Endothelial cell (in vitro differentiated cells): ENCODE measurements at regions not wholly inside any gene's neighbourhood (a gene's known extent, or its start where the extent isn't known, plus 50 kb on each side); places are given as distances from the start of the nearest gene placed in this dataset.

Experiments
- DNase-seq: peaks from one replicate; pipeline ENCODE4 v3.0.0; 2021; ENCODE audit warnings: low spot score
- H3K27ac Mint-ChIP-seq: one replicate; pipeline ENCODE4 v1.8.0; 2021; ENCODE audit warnings: mixed read lengths, inconsistent platforms; ENCODE audit not compliant: unreplicated experiment
- H3K27me3 Mint-ChIP-seq: one replicate; pipeline ENCODE4 v1.8.0; 2021; ENCODE audit warnings: mild to moderate bottlenecking, moderate library complexity, mixed read lengths, inconsistent platforms; ENCODE audit not compliant: unreplicated experiment
- H3K36me3 Mint-ChIP-seq: one replicate; pipeline ENCODE4 v1.8.0; 2021; ENCODE audit warnings: mild to moderate bottlenecking, low read depth, mixed read lengths, inconsistent platforms; ENCODE audit not compliant: unreplicated experiment
- H3K4me1 Mint-ChIP-seq: one replicate; pipeline ENCODE4 v1.8.0; 2021; ENCODE audit warnings: mild to moderate bottlenecking, mixed read lengths, inconsistent platforms; ENCODE audit not compliant: unreplicated experiment
- H3K4me3 Mint-ChIP-seq: one replicate; pipeline ENCODE4 v1.8.0; 2021; ENCODE audit warnings: mild to moderate bottlenecking, mixed read lengths, inconsistent platforms; ENCODE audit not compliant: unreplicated experiment
- H3K9me3 Mint-ChIP-seq: one replicate; pipeline ENCODE4 v1.8.0; 2021; ENCODE audit warnings: mixed read lengths, inconsistent platforms; ENCODE audit not compliant: unreplicated experiment
- TF ChIP-seq, protein P1 (sequence below): fragments of 200-600 bp; sonication (generic); IDR thresholded peaks from one replicate; pipeline ENCODE4 v1.5.0; 2021; ENCODE audit warnings: antibody characterized with exemption; ENCODE audit not compliant: unreplicated experiment

DNA sequence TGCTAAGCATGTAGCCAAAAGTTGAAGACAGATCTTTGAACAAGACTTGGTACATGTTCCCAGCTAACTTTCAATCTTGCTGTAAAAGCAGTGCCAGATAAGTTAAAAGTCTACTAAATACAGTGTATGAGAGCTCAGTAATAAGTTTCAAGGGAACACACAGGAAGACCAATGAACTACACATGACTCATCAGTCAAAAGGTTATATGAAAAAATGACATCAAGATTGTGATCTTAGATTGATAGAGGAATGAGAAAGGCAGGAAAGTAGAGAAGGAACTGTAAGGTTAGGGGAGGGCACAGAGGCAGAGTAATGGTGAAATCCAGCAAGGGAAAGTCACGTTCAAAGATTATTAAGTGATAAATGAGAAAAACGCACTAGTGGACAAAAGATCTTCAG, 249.9 kb upstream of the FLRT2 start:
- Mint-ChIP-seq H3K27me3 (no peaks in the 10 kb centered on the region), H3K27ac (no peak overlapping the region), H3K36me3 (no peaks in the 10 kb centered on the region), H3K4me1 (peaks cover 3% of the 10 kb centered on the region), H3K9me3 (no peaks in the 10 kb centered on the region), H3K4me3 (no peak overlapping the region)
- TF ChIP-seq, protein P1, sequence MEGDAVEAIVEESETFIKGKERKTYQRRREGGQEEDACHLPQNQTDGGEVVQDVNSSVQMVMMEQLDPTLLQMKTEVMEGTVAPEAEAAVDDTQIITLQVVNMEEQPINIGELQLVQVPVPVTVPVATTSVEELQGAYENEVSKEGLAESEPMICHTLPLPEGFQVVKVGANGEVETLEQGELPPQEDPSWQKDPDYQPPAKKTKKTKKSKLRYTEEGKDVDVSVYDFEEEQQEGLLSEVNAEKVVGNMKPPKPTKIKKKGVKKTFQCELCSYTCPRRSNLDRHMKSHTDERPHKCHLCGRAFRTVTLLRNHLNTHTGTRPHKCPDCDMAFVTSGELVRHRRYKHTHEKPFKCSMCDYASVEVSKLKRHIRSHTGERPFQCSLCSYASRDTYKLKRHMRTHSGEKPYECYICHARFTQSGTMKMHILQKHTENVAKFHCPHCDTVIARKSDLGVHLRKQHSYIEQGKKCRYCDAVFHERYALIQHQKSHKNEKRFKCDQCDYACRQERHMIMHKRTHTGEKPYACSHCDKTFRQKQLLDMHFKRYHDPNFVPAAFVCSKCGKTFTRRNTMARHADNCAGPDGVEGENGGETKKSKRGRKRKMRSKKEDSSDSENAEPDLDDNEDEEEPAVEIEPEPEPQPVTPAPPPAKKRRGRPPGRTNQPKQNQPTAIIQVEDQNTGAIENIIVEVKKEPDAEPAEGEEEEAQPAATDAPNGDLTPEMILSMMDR: no peak
- DNase-seq: no peak

DNA sequence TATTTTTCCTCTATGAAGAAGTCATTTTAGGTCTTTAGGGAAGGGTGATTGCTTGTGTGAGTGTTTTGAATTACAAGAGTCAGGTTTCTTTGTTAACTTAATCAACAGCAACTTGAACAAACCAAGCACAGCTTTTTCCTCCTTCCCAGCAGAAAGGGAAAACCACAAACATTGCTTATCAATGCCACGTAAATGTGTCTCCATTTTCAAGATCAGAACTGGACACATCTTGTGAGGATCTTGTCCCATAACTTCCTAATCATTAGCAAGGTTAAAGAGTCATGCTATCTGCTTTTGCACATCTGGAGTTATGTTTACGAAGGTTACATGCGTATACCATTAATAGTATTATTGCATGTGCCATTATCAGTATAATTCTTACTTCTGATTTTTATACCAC, 248.0 kb upstream of the FLRT2 start:
- Mint-ChIP-seq H3K4me3 (no peak overlapping the region), H3K27me3 (no peaks in the 10 kb centered on the region), H3K27ac (peak overlapping the region; percentile 11), H3K4me1 (peaks cover 3% of the 10 kb centered on the region), H3K9me3 (no peaks in the 10 kb centered on the region), H3K36me3 (no peaks in the 10 kb centered on the region)
- no peak for DNase-seq
- TF ChIP-seq, protein P1: no peak

DNA sequence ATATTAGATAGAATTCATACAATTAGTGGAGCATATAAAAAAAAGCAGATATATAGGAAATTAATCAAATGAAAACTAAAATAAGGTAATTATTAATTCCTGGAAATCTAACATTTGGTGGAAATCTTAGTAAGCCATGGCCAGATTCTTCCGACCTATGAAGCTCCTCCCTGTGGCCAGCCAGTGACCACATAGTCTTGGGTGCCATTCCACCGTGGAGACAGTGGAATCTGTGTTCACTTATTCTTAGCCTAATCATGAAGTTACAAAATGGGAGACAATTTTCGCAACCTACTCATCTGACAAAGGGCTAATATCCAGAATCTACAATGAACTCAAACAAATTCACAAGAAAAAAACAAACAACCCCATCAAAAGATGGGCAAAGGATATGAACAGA, 241.9 kb upstream of the FLRT2 start:
- Mint-ChIP-seq H3K4me1 (no peaks in the 10 kb centered on the region), H3K27ac (no peak overlapping the region), H3K36me3 (no peaks in the 10 kb centered on the region), H3K9me3 (no peaks in the 10 kb centered on the region), H3K4me3 (no peak overlapping the region), H3K27me3 (no peaks in the 10 kb centered on the region)
- TF ChIP-seq, protein P1: no peak
- no peak for DNase-seq

DNA sequence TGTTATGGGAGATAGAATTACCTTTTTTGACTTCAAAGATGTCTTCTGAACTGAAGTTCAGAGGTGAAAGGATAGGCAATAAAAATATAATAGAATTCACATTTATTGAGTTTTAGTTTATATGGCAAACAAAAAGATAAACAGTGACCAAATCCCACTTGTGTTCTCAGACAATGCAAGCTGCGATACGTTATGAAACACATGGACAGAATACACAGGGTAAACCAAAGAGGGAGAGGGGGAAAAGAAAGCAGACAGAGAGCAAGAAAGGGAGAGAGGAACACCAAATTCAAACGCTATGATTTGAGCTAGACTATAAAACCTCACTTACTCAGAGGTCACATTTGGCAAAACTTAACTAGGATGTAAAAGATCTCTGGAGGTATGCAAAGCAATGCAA, 238.2 kb upstream of the FLRT2 start:
- peaks cover 4% of the 10 kb centered on the region for H3K4me1 Mint-ChIP-seq
- DNase-seq: no peak
- no peaks in the 10 kb centered on the region for H3K9me3 Mint-ChIP-seq
- H3K27me3 Mint-ChIP-seq: no peaks in the 10 kb centered on the region
- no peak overlapping the region for H3K4me3 Mint-ChIP-seq
- TF ChIP-seq, protein P1: no peak
- H3K36me3 Mint-ChIP-seq: no peaks in the 10 kb centered on the region
- no peak overlapping the region for H3K27ac Mint-ChIP-seq

DNA sequence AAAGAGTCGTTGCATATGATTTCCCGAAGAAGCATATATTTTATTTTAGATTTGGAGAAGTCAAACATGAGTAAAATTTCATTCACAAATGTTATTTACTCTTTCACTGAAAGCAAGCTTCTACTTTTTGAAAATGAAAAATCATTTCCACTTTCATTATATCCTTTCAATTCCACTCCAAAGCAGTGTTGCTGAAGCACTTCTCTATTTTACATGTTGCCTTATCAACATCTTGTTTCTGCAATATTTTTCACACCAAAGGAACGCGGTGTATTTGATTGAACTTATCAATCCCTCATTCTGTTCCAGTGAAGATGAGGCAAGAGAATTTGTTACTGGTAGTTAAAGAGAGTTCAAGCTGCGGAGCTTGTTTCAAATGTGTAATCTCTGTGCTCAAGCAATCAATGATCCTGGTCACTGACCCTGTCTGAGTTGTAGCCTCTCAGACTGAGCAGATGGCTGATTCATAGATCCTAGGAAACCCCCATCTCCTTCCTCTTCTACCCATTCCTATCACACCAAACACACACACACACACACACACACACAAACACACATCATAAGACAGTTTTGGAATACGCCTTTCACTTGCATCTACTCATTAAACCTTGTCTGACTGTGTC, 236.2 kb upstream of the FLRT2 start:
- H3K27me3 Mint-ChIP-seq: no peaks in the 10 kb centered on the region
- peaks cover 4% of the 10 kb centered on the region for H3K4me1 Mint-ChIP-seq
- H3K27ac Mint-ChIP-seq: no peak overlapping the region
- H3K4me3 Mint-ChIP-seq: no peak overlapping the region
- no peak for DNase-seq
- TF ChIP-seq, protein P1: no peak
- no peaks in the 10 kb centered on the region for H3K9me3 Mint-ChIP-seq
- H3K36me3 Mint-ChIP-seq: no peaks in the 10 kb centered on the region
